HG03066 (cell line): ENCODE measurements at regions not wholly inside any gene's neighbourhood (a gene's known extent, or its start where the extent isn't known, plus 50 kb on each side); places are given as distances from the start of the nearest gene placed in this dataset.

Experiments used
- ATAC-seq: cut with Tn5 transposase; IDR thresholded peaks from one replicate; pipeline ENCODE4 v1.9.1; 2021; ENCODE audit warnings: low read depth; ENCODE audit not compliant: unreplicated experiment

DNA sequence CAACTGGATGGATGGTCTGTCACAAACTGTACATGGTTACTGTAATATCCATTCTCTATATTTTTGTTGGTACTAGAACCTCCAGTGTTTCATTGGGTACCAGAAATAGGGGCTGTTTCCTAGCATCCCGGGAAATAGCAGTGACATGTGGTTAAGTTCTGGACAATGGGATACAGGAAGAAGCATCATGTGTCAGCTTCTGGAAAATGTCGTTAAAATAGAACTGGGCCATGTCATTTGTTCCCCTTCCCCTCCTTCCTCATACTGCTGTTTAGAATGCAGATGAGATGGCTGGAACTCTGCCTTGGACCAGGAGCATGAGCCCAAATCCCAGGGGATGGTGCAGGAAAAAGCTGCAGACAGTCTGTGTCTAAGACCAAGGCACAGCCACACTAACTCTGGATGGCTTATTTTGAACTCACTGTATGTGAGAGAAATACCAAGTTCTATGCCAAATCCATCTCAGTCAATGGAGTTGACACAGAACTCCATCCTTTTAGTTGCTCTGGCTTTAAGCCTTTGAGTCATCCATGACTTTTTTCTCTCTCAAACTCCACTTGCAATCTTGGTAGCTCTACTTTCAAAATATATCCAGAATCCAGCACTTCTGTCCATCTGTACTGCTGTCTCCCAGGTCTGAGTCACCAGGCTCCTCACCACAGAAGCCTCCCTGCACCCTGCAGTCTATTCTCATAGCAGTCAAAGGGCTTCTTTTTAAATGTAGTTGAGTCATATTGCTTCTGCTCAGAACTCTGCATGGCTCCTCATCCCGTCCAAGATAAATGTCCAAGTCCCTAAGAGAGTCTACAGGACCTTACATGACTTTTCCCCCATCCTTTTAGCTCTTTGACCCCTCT lies 184.2 kb downstream of the NSG2 start:
- no peak for ATAC-seq

DNA sequence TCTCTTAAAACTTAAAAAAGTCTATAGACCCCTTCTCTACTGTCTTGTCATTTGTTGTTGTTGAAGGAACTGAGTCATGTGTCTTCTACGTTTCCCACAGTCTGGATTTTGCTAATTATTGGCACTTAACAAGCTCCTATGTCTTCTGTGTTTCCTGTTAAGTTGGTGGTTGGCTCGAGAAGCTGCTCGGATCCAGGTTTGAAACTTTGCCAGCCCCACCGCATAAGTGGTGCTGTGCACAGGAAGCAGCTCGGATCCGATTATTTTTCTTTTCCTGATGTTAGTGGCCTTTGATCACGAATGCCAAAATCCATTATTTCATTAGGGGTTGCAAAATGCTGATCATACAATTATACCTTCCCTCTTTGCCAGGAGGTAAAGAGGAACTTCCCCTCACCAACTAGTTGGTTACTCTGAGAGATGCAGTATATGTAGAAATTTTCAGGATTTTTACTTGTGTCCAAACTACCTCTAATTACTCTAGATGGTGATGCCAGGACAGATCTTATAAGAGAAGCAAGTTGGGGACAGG lies 186.5 kb downstream of the NSG2 start:
- no peak for ATAC-seq

DNA sequence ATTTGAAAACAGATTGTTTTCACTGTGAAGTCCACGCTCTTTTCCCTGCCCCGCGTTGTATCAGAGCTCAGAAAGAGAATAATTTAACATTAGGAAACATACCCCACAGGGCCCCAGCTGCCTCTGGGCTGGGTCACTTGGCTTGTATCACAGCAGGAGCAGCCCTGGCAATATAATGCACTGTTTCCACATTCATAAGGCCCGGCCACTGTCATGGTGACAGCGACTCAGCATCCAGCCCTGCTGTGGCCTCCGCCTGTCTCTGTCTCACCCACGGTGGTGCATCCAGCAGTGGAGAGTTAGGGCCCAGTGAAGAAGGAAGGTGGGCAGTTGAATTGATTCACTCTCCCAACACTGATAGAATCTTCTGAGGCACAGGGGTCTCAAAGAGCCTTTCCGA lies 188.9 kb downstream of the NSG2 start:
- no peak for ATAC-seq

DNA sequence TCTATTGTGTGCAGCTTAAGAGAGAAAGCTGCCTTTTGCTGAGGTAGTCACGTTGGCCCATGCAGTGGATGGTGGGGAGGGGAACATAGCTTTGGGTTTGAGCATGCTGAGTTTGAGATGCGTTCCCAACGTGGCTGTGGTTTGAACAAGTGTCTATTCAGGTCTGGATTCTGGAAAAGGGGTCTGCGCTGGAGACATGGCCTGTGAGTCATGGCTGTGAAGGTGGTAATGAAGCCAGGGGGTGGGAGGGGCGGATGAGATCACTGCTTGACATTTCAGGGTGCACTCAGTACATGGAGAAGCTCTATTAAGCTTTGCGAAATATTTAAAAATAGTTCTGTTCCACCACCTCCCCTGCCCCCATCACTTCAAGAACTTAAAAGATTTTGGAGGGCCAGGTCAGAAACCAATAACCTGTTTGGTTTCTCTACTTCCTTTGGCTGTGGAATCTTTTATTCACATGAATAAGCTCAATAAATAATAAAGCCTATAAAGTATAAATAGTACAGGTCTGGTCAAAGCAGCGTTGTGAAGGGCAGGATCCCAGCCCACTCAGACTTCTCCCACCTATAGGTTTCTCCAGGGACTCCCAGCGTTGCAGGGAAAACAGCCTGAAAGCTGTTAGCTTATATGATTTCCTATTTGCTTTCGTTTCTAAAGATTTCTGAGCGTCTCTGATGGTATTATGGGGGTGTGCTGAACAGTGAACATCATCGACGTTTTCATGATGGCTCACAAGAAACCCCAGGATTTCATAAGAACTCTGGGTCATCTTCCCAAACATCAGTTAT lies 189.9 kb downstream of the NSG2 start:
- no peak for ATAC-seq

DNA sequence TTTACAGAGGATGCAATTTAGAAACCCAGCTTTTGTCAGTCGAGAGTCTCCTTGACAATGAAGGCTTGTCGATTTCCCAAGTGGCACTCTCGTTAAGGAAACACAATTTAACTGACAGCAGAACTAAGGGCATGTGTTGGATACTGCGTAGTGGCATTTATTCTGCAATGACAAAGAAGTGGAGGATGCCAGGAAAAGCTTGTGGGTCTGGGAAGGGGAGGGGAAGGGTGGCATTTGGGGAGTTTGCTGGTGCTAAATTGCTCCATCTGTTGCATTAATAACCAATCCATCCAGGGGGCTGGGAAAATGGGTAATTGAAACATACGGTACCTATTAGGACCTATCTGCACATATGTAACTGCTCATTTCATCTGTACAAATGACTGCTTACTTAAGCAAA lies 190.6 kb downstream of the NSG2 start:
- ATAC-seq = no peak

DNA sequence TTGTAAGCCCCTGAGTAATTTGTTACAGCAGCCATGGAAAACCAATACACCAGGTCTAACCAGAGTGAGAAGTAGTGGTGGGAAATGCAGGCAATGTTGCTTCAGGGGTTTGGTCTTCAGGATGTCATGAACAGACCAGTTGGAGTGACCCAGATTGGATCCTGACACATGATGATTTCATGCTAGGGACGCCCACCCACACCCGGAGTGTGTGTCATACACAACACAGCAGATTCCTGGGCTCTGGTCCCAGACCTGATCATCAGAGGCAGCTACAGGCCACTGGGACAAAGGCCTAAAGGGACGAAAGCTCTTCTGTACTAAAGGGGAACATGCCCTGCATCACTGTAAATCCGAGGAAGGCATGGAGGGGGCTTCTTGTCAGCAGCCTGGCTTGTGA lies 194.2 kb downstream of the NSG2 start:
- no peak for ATAC-seq

DNA sequence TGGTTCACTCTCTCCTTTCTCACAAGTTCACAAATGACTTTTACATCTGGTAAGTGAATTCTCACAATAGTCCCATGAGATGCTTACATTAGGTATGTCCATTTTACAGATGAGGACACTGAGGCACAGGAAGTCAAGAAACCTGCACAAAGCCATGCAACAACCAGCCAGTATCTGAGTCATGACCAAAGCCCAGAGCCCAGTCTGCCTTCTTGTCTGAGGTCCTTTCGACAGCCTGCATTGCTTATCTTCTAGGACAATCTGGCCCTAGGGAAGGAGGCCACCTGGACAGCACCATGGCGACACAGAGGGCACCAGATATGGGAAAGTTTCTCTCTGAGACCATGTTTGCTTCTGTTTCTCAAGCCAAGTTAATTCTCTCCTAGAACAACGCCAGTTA lies 197.1 kb downstream of the NSG2 start:
- ATAC-seq = no peak

DNA sequence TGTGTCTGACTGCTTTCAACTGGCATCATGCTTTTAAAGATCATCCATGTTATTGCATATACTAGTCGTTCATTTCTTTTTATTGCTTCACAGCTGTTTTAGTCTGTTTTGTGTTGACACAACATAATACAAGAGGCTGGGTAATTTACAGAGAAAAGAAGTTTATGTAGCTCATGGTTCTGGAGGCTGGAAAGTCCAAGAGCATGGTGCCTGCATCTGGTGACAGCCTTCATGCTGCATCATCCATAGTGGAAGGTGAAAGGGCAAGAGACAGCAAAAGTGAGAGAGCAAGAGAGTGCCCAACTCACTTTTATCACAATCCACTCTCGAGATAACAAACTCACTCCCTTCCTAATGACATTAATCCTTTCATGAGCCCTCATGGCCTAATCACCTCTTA lies 198.4 kb downstream of the NSG2 start:
- no peak for ATAC-seq

DNA sequence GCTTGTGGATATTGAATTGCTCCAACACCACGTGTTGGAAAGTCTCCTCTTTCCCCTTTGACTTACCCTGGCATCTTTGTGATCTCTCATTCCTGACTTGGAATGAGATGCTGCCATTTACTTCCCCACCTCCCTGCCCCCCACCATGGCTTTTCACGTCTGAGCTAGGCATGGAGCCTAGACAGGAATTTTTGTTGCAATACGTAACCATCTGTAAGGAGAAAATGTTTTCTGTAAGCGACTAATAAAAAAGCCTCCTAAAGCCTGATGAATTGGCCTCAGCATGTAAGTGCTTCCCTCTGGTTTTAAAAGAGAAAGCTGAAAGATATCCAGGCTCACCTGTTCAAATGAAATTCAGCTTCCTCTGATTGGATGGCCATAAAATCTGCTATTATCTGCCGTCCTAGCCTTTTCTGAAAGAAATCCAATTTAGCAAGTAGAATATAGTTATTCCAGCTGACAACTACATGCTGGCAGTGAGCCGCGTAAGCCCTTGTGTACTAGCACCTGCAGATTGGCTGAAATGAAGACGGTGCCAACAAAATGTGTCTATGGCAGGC lies 200.1 kb downstream of the NSG2 start:
- ATAC-seq = no peak

DNA sequence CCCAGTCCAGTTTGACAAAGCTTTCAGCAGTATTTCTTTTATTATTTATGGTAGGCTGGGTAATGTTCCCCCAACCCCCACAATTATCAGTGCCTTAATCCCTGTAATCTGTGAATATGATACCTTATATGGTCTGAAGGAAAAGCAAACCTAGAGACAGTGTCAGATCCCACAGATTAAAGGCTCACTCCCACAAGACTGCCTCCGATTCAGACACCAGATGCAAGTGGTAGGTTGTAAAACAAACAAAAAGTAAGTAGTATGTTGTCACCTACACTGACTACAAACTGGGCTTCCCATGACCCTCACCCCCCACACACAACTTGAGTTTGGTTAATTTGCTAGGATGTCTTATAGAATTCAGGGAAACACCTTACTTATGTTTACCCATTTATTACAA lies 201.2 kb downstream of the NSG2 start:
- ATAC-seq = no peak

DNA sequence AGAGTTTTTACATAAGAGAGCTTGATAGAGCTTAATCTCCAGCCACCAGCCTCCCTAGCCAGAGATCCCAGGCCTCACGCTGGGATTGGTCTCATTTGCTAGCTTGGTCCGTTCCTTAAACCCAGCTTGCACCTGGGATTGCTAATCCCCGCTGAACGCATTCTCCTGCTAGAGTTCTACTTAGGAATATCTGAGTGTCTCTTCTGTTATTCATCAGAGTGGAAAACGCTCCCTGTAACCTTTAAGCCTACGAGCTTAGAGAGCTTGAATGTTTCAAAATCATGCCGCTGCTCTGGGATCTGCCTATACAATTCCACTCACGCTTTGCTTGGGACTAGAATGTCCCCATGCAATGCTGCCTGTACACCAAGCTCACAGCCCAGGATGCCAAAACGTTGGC lies 201.8 kb downstream of the NSG2 start:
- ATAC-seq = no peak

DNA sequence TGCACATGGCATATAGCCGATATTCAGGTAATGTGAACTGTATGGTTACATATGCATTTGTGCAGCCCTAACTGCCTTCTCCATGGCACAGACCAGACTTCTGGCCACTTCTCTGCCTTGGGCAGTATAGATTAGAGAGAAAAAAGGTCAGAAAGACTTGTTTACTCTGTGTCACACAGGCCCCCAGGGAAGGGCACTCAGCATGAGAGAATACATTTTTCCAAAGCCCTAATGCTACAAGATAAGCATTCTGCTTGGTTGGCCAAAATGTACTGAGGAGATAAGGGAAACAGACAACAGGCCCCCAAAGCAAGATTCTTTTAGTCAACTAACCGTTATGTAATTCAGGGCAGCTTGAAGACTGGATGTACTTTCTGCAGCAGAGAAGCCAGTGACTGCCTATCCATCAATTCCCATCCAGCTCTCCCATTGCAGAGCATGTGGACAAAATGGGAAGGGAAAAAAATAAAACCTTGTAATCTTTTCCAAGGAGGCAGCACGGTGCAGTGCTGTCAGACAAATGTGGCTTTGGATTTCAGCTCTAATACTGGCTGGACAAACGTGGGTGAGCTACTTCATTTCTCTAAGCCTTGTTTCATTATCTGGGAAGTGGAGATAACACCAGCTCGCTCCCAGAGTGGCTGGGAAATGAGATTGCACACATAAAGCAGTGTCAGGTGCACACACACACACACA lies 205.9 kb downstream of the NSG2 start:
- ATAC-seq = no peak

DNA sequence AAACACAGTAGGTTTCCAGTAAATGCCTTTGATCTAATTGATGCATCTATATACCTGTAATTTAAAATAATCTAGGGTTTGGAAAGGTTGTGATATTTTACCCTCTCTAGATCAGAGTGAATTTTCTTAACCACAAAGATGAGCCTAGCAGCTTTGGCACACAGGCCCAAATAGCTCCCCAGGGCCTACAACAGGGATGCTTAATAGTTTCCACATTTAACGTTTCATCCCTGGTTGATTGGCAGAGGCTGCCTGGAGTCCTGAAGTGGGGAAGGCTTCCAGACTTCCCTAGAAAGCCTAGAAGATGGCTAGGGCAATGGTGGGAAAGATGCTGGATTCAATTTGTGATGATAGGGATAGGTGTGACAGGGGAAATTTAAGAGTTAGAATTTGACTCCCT lies 206.6 kb downstream of the NSG2 start:
- ATAC-seq = no peak

DNA sequence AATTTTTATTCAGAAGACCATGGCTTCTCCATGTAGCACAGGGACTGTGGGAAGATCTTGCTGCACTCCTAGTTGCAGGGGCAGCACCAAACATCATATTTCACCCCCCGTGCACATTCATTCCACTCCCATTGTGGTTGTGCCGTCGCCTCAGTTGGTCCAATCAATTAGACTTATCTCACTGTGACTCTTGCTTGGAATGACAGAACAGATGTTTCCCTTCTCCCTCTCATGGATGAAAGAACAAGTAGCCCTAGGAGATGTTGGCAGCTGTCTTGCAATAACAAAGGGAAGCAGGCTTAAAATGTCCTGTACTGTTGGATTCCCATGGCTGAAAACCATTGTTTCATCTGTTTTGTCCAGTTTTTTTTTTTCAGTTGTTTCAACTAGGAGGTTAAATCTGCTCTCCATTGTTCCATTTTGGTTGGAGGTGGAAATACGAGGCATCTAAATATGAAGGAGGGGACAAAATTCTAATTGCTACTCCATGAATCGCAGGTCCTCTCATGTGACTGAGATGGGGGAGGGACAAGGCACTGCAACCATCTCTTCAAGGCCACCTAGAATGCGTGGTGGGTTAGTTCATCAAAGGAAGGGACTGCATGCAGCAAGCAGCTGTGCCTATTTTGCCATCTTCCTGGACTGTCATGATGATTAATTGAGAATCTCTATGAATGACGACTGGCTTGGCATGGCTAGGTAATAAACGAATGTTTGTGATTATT lies 214.4 kb downstream of the NSG2 start:
- ATAC-seq = no peak

DNA sequence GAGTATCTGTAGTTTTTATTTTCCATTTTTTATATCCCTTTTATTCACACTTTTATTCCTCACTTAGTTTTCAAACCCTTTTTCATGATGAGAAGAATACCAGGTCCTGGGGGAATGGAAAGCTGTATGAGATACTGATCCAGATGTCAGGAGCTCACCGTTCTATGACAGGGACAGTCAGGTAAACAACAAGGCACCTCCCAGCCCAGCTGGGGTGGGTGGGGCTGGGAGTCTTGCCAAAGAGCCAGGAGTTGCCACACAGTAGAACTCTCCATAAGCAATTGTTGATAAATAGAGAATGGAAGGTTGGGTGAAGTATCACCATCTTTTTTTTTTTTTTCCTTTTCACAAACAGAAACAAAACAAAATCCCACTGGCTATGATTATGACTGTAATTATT lies 225.8 kb downstream of the NSG2 start:
- no peak for ATAC-seq

DNA sequence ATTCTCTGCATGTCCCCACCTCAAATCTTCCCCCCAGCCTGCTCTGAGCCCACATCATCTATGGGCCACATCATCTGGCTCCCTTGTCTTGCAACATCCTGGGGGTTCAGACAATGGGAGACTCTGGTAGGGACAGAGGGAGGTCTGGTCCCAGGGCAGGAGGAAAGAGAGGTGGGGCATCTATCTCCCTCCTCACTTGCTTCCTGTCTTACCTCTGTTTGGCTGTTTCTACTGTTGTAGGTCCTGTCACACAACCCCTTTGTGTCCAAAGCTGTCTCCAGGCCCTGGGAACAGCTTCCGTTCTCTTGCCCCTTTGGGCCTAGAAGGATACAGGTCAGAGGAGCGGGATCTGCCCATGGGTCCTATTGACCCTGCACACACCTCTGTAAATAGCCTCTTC lies 227.2 kb downstream of the NSG2 start:
- ATAC-seq = no peak

DNA sequence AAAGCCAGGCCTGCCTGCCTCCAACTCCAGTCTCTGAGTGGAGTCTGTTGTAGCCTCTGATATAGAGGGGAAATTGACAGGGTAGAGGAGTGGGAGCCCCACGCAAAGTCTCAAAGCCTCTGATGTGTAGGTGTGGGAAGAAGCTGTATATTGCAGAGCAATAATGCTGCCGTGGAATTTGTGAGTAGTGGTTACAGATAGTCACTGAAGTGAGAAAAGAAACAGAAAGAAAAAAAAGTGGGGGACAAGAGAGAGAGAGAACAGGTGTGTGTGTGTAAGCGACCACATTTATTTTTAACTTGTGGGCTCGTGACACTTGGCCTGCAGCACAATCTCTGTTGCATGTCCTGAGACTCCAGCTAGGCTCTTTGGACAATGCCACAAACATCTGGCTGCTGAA lies 227.8 kb downstream of the NSG2 start:
- ATAC-seq = peak; percentile 93

DNA sequence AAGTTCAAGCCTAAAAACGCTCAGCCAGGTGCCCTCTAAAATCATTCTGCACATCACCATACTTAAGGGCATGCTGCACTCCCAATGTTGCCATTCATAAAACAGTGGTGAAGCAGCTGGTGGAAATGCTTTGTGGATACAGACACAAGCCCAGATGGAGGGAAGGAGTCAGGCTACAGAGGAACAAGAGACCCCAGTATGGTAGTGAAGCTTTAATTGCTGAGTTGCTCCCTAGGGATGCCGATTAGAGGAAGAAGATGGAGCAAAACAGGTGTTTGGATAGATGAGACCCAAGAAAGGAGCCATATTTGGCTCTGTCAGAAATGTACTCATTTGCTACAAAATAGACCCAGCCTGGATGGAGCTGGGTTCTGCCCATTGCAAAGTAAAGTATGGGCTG lies 230.5 kb downstream of the NSG2 start:
- ATAC-seq = no peak

DNA sequence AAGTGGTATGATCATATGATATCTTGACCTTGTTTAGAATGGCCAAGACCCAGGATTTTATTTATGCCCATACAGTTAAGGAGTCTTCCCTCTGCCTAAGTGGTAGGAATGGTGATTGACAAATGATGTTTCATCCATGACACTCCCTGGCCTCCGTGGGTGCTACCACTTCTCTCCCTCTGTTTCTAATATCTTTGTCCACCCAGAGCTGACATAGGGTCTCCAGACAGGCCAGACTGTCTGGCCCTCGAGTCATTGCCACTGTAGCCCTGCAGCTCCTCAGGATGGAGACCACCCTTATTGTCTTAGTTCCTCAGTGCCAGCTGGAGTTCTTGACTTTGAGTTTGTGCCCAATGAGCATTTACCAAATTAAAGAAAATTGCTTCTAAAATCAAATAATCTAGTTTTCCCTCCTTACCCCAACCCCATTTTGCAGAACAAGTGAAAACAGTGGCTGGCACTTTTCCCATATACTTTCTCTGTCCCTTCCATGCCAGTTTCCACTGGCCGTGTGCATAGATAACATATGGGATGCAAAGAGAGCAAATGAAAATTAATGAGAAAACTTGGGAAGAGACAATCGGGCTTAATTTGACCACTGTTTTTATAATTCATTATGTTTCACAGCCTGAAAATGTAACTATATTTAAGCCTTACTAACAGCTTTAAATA lies 235.7 kb downstream of the NSG2 start:
- ATAC-seq = no peak

DNA sequence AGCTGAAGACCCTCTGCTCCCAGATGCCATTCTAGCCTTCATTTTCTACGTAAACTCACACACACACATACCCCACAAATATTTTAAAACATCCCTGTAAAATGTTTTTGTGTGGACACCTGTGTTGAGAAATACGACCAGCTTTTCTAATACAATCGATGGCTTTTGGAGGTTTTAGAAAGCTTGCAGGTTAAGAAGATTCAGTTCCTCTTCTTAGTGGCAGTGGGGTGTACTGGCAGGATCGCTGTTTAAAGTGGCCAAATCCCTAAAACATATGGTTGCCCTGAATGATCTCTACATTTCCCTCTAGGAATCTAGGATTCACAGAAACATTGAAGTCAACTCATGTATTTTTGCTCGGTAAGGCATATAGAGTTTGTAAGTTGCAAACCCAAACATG lies 236.3 kb downstream of the NSG2 start:
- no peak for ATAC-seq
